ENCODE measurements at regions not wholly inside any gene's neighbourhood (a gene's known extent, or its start where the extent isn't known, plus 50 kb on each side); places are given as distances from the start of the nearest gene placed in this dataset.
"Not testable (repeated sequence)": the region's sequence is repeated elsewhere in the genome, so short reads cannot be mapped to it uniquely, and the experiment has no call there.

- not testable (repeated sequence) for H3K27me3 ChIP-seq; DNase-seq (ENCODE audit: low spot score); H3K4me3 ChIP-seq; H3K27ac ChIP-seq; H3K4me1 ChIP-seq; H3K36me3 ChIP-seq; H3K9me3 ChIP-seq
Measured at GRCh38 chr9:43089337-43089736, 905.9 kb downstream of the SPATA31A6 start.

- not testable (repeated sequence) for H3K27me3 ChIP-seq; H3K36me3 ChIP-seq; DNase-seq (ENCODE audit: low spot score); H3K9me3 ChIP-seq; H3K27ac ChIP-seq; H3K4me3 ChIP-seq; H3K4me1 ChIP-seq
Measured at GRCh38 chr9:43110376-43110775, 926.9 kb downstream of the SPATA31A6 start.

DNA sequence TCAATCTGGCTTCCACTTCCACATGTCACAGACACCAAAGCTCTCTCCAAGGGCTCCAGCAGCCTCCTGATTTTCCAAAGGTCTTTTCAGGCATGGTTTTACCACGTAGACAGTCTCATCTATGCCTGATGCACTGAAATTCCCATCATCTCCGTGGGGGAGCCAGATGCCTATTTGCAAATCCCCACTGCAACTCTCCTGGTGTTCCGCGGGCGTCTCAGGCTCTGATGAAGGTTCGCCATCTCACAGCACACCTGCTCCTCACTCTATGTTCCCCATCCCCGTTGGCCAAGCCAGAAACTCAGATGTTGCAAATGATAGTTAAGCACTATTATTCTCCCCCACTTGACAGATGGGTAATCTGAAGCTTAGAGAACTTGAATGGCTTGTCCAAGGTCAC is 929.4 kb downstream of the SPATA31A6 start:
- DNase-seq (ENCODE audit: low spot score); H3K36me3 ChIP-seq; H3K4me3 ChIP-seq; H3K27ac ChIP-seq; H3K9me3 ChIP-seq; H3K4me1 ChIP-seq; H3K27me3 ChIP-seq: not testable (repeated sequence)

DNA sequence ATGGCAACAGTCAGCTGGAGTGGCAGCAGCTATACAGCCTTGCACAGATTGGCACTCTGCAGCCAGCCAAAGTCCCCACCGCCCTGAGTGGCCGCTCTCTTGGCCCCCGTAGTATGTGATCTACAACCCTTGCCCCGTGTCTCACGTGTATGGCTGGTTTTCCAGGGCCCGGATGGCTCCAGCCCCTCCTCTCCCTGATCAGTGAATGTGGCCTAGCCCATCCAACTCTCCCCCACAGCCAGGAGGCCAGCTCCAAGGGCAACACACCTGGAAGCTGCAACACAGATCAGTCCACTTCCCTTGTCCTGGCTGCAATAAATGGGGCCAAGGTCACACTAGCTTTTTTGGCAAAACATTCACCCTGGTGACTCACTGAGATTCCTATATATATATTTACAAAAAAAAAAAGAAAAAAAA is 932.4 kb downstream of the SPATA31A6 start:
- H3K36me3 ChIP-seq; H3K27me3 ChIP-seq; H3K4me3 ChIP-seq; H3K4me1 ChIP-seq; H3K9me3 ChIP-seq; DNase-seq (ENCODE audit: low spot score); H3K27ac ChIP-seq: not testable (repeated sequence)

- H3K27ac ChIP-seq; H3K36me3 ChIP-seq; DNase-seq (ENCODE audit: low spot score): not testable (repeated sequence)
Measured at GRCh38 chr9:43118088-43118865, 934.8 kb downstream of the SPATA31A6 start.

GRCh38 chr9:43119565-43119964 is 936.1 kb downstream of the SPATA31A6 start:
- not testable (repeated sequence) for H3K4me1 ChIP-seq; H3K9me3 ChIP-seq; H3K4me3 ChIP-seq; H3K36me3 ChIP-seq; H3K27me3 ChIP-seq; DNase-seq (ENCODE audit: low spot score); H3K27ac ChIP-seq

More at GRCh38 chr9:43118088-43118865, 934.8 kb downstream of the SPATA31A6 start:
- H3K4me1 ChIP-seq, H3K27me3 ChIP-seq, H3K9me3 ChIP-seq, H3K4me3 ChIP-seq: not testable (repeated sequence)

GRCh38 chr9:43119978-43120377 is 936.5 kb downstream of the SPATA31A6 start:
- H3K27me3 ChIP-seq; H3K36me3 ChIP-seq; H3K4me1 ChIP-seq; H3K27ac ChIP-seq; DNase-seq (ENCODE audit: low spot score); H3K4me3 ChIP-seq; H3K9me3 ChIP-seq: not testable (repeated sequence)

DNA sequence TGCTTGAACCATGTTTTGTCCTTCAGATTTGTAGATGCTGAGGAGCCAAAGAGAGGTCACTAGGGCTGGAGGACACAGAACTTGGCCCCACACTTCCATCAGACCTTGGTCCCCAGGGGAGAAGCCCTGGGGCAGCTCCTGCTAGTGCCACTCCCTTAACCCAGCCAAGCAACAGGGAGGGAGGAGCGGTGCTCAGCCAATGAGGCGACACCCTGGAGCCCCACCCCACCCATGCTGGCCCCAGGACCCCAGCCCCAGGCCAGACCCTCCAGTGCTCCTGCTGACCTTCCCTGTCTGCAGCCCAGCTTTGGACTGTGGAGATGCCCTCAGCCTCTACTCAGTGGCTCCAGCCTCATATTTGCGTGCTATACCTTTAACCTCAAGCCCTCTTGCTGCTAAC is 942.4 kb downstream of the SPATA31A6 start:
- H3K27me3 ChIP-seq; H3K9me3 ChIP-seq; DNase-seq (ENCODE audit: low spot score); H3K36me3 ChIP-seq; H3K4me1 ChIP-seq; H3K27ac ChIP-seq; H3K4me3 ChIP-seq: not testable (repeated sequence)

DNA sequence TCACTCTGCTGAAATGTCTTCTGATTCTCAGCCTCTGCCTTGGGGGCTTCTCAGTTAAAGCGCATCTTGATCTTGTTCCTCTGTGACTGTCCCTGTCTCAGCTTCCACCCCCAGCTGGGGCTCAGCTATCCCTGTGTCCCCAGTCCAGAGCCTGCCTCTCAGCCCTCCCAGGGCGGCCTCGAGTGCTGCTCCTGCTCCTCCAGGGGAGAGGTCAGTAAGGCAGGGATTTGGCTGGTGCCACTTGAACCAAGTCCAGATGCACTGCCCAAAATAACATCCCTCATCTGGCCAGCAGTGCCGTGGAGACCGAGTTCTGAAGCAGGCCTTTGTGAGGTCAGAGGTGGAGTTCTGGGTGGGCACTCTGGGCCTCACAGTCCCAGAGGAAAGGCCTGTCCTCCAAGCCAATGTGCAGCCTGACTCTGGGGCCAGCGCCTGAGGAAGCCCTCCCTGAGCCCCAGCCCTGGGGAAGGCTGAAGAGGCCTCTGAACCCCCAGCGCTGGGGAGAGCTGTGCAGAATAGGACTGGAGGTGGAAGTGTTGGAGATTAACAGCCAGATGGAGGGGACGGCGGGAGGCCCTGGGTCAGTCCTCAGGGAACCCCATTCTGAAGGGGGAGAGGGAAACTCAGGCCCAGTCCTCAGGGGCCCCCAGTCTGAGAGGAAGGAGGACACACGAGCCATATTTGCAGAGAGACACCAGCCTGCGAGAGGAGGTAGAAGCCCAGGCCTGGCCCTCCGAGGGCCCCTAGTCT is 943.7 kb downstream of the SPATA31A6 start:
- not testable (repeated sequence) for H3K27me3 ChIP-seq; H3K36me3 ChIP-seq; H3K4me3 ChIP-seq; DNase-seq (ENCODE audit: low spot score); H3K9me3 ChIP-seq; H3K4me1 ChIP-seq
- H3K27ac ChIP-seq = peak overlapping the region in 1 of 2 donors; percentile 29

- not testable (repeated sequence) for DNase-seq (ENCODE audit: low spot score); H3K27ac ChIP-seq
- TF ChIP-seq, protein P1, sequence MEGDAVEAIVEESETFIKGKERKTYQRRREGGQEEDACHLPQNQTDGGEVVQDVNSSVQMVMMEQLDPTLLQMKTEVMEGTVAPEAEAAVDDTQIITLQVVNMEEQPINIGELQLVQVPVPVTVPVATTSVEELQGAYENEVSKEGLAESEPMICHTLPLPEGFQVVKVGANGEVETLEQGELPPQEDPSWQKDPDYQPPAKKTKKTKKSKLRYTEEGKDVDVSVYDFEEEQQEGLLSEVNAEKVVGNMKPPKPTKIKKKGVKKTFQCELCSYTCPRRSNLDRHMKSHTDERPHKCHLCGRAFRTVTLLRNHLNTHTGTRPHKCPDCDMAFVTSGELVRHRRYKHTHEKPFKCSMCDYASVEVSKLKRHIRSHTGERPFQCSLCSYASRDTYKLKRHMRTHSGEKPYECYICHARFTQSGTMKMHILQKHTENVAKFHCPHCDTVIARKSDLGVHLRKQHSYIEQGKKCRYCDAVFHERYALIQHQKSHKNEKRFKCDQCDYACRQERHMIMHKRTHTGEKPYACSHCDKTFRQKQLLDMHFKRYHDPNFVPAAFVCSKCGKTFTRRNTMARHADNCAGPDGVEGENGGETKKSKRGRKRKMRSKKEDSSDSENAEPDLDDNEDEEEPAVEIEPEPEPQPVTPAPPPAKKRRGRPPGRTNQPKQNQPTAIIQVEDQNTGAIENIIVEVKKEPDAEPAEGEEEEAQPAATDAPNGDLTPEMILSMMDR (IDR thresholded peaks at IDR 0.05) = peak in 1 of 2 donors; percentile 37
Measured at GRCh38 chr9:43127949-43128348, 944.5 kb downstream of the SPATA31A6 start.

DNA sequence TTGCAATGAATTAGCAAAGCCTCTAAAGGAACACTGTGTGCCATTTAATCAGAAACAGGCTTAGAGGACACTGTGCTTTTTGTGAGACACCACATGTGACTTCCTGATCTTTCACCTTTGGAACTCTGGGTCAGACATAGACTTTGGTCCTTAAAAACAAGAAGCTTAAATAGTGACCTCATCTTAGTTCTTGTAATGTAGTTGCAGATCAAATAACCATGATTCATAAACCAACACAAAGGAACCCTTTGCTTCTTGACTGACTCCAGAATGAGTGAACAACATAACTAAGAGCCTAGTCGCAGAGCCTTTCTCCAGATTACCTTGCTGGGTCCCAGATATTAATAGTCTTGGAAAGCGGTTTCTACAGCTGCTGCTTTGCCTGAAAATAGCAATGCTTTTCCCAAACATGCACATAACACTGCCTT is 947.3 kb downstream of the SPATA31A6 start:
- not testable (repeated sequence) for H3K4me1 ChIP-seq; DNase-seq (ENCODE audit: low spot score); H3K27me3 ChIP-seq; H3K36me3 ChIP-seq; H3K9me3 ChIP-seq; H3K4me3 ChIP-seq
- peak overlapping the region in 1 of 2 donors; percentile 40 for H3K27ac ChIP-seq

More at GRCh38 chr9:43127949-43128348, 944.5 kb downstream of the SPATA31A6 start:
- H3K9me3 ChIP-seq, H3K4me1 ChIP-seq, H3K4me3 ChIP-seq, H3K36me3 ChIP-seq, H3K27me3 ChIP-seq: not testable (repeated sequence)

DNA sequence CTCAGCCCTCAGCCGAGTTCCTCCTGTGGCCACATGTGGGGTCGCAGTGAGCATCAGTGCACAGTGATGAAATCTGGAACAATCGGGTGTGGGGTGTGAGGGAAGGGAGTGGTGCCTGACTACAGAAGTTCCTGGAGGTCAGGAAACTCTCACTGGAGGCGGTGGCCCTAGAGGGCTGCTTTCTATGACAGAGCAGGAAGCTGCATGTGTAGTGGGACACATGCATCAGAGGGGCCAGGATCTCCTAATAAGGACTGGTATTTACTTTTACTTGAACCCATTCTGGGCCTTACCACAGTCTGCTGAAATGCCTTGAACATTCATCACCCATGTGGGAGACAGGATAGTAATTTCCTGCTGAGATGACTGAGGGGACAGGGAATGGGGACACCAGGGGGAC is 952.0 kb downstream of the SPATA31A6 start:
- H3K9me3 ChIP-seq; DNase-seq (ENCODE audit: low spot score); H3K4me1 ChIP-seq; H3K36me3 ChIP-seq; H3K4me3 ChIP-seq; H3K27me3 ChIP-seq; H3K27ac ChIP-seq: not testable (repeated sequence)

GRCh38 chr9:43138909-43139308 is 955.5 kb downstream of the SPATA31A6 start:
- not testable (repeated sequence) for DNase-seq (ENCODE audit: low spot score); H3K4me1 ChIP-seq; H3K36me3 ChIP-seq; H3K27me3 ChIP-seq; H3K4me3 ChIP-seq; H3K27ac ChIP-seq; H3K9me3 ChIP-seq

- not testable (repeated sequence) for H3K27me3 ChIP-seq; H3K4me3 ChIP-seq; H3K4me1 ChIP-seq; H3K27ac ChIP-seq; H3K36me3 ChIP-seq; DNase-seq (ENCODE audit: low spot score); H3K9me3 ChIP-seq
Measured at GRCh38 chr9:43139349-43139748, 955.9 kb downstream of the SPATA31A6 start.

Measured in right atrium auricular region (tissue), 2 donors.